PC-9 (cell line): ENCODE measurements at regions not wholly inside any gene's neighbourhood (a gene's known extent, or its start where the extent isn't known, plus 50 kb on each side); places are given as distances from the start of the nearest gene placed in this dataset.

Source experiments
- BruUV-seq: library from RNA; stranded (reverse); fragments of 400-500 nt; replicated peaks from 2 replicates; lab custom pipeline; 2021; lab: Mats Ljungman, UMichigan
- CTCF ChIA-PET: fragments of 300-600 bp; sonication (Branson Sonifier 250); formaldehyde crosslinking; loops from one replicate; lab custom pipeline; 2022; ENCODE audit warnings: antibody characterized with exemption; lab: Charles Lee
- POLR2A ChIA-PET: fragments of 300-600 bp; sonication (Branson Sonifier 250); formaldehyde crosslinking; loops from one replicate; lab custom pipeline; 2022; ENCODE audit warnings: antibody characterized with exemption; ENCODE audit not compliant: unreplicated experiment; lab: Charles Lee
- DNase-seq, 2 experiments: peaks; one replicate each; pipeline versions ENCODE4 v3.0.0 to v3.0.0-alpha.2; 2015 to 2022; ENCODE audit warnings: mixed read lengths in 1 of 2
- H2AFZ ChIP-seq: fragments of 200-600 bp; sonication (generic); 2 replicates; pipeline ENCODE4 v1.8.1; 2017; ENCODE audit warnings: antibody characterized with exemption
- H3F3A ChIP-seq: fragments of 200-600 bp; sonication (generic); 2 replicates; pipeline ENCODE4 v1.8.1; 2017; ENCODE audit warnings: antibody characterized with exemption, mild to moderate bottlenecking, low read depth; ENCODE audit not compliant: insufficient read depth
- H3K27ac ChIP-seq: fragments of 200-600 bp; sonication (generic); 2 replicates; pipeline ENCODE4 v1.6.1; 2016; ENCODE audit warnings: mixed run types
- H3K27me3 ChIP-seq: fragments of 200-600 bp; sonication (generic); 2 replicates; pipeline ENCODE4 v1.6.1; 2016; ENCODE audit warnings: low read depth, mixed run types; ENCODE audit not compliant: insufficient read depth
- H3K36me3 ChIP-seq: fragments of 200-600 bp; sonication (generic); 2 replicates; pipeline ENCODE4 v1.6.1; 2016; ENCODE audit warnings: low read depth, mixed run types
- H3K4me1 ChIP-seq: fragments of 200-600 bp; sonication (generic); replicated peaks from 2 replicates; pipeline ENCODE4 v1.6.1; 2016; ENCODE audit warnings: mixed run types; ENCODE audit not compliant: insufficient read depth
- H3K4me2 ChIP-seq: fragments of 200-600 bp; sonication (generic); 2 replicates; pipeline ENCODE4 v1.6.1; 2017; ENCODE audit warnings: mixed run types
- H3K4me3 ChIP-seq: fragments of 200-600 bp; sonication (generic); 2 replicates; pipeline ENCODE4 v1.6.1; 2016; ENCODE audit warnings: mixed run types
- H3K79me2 ChIP-seq: fragments of 200-600 bp; sonication (generic); 2 replicates; pipeline ENCODE4 v1.6.1; 2017; ENCODE audit warnings: low read depth, mixed run types
- H3K9me2 ChIP-seq: fragments of 200-600 bp; sonication (generic); 2 replicates; pipeline ENCODE4 v1.8.1; 2017; ENCODE audit warnings: mild to moderate bottlenecking; ENCODE audit not compliant: insufficient read depth
- H3K9me3 ChIP-seq: fragments of 200-600 bp; sonication (generic); 2 replicates; pipeline ENCODE4 v1.8.1; 2016; ENCODE audit warnings: low read depth; ENCODE audit not compliant: insufficient read depth
- H4K20me1 ChIP-seq: fragments of 200-600 bp; sonication (generic); 2 replicates; pipeline ENCODE4 v1.8.1; 2017; ENCODE audit not compliant: insufficient read depth
- CTCF ChIP-seq: fragments of 200-600 bp; sonication (generic); conservative IDR thresholded peaks from 2 replicates; pipeline ENCODE4 v1.6.1; 2017; ENCODE audit warnings: mixed run types, antibody characterized with exemption, mild to moderate bottlenecking, moderate library complexity
- EZH2 ChIP-seq: fragments of 200-600 bp; sonication (generic); IDR thresholded peaks from 2 replicates; pipeline ENCODE4 v1.8.0; 2017; ENCODE audit warnings: antibody characterized with exemption, low read depth
- intact Hi-C: fragments of 100-400 bp; cut with micrococcal nuclease; formaldehyde crosslinking; loops from one replicate; pipeline ENCODE4 v1.10.0; 2022; ENCODE audit not compliant: unreplicated experiment

GRCh38 chr9:26229324-26230054, 551.2 kb upstream of the TUSC1 start:
- no TSS peak for BruUV-seq
- Histone ChIP-seq H3K27ac (no peak overlapping the region), H3K4me3 (no peak overlapping the region), H3K27me3 (no peaks in the 10 kb centered on the region), H3K9me2 (no peaks in the 10 kb centered on the region), H3K4me2 (no peak overlapping the region), H2AFZ (no peak overlapping the region), H4K20me1 (no peaks in the 10 kb centered on the region), H3K36me3 (no peaks in the 10 kb centered on the region), H3K4me1 (no peaks in the 10 kb centered on the region), H3K9me3 (no peaks in the 10 kb centered on the region), H3K79me2 (no peaks in the 10 kb centered on the region), H3F3A (no peaks in the 10 kb centered on the region)
- TF ChIP-seq EZH2 (no peak), CTCF (no peak)
- DNase-seq, result no peak
- ChIA-PET POLR2A (no interaction called here), CTCF (no interaction called here)
- intact Hi-C loops, result no loop called here

- H3K4me1 ChIP-seq, result no peaks in the 10 kb centered on the region
- no peak overlapping the region for H3K4me3 ChIP-seq
- no peak overlapping the region for H3K4me2 ChIP-seq
- POLR2A ChIA-PET, result no interaction called here
- H3K9me2 ChIP-seq, result no peaks in the 10 kb centered on the region
- no peak for DNase-seq
- no peaks in the 10 kb centered on the region for H3K9me3 ChIP-seq
- intact Hi-C loops, result no loop called here
- no peaks in the 10 kb centered on the region for H4K20me1 ChIP-seq
- TF ChIP-seq CTCF, result no peak
- TF ChIP-seq EZH2, result no peak
- no peak overlapping the region for H2AFZ ChIP-seq
- CTCF ChIA-PET, result no interaction called here
- no peaks in the 10 kb centered on the region for H3K27me3 ChIP-seq
- no TSS peak for BruUV-seq
- no peak overlapping the region for H3K27ac ChIP-seq
- no peaks in the 10 kb centered on the region for H3K36me3 ChIP-seq
- H3F3A ChIP-seq, result no peaks in the 10 kb centered on the region
- no peaks in the 10 kb centered on the region for H3K79me2 ChIP-seq
These were observed 550.0 kb upstream of the TUSC1 start for GRCh38 chr9:26228273-26228672.

DNA sequence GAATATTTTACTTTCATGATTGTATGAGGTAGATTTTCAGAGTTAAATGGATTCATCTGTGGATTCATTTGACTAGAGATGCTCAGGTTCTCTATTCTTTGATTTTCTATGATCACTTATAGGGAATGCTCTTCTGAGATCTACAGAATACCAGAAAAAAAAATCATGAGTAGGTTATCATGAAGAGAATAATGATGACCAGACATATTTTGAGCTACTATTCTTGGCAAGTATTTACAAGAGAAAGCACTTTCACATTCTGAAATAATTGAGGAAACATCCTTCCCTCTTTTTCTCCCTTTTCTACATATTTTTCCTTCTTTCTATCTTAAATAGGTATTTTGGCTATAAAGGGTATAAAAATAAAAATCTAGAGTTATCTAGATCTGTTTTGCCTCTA, 543.0 kb upstream of the TUSC1 start:
- H3K36me3 ChIP-seq, result no peaks in the 10 kb centered on the region
- DNase-seq, result no peak
- no peaks in the 10 kb centered on the region for H4K20me1 ChIP-seq
- TF ChIP-seq EZH2 (no peak), CTCF (no peak)
- no peak overlapping the region for H3K27ac ChIP-seq
- no TSS peak for BruUV-seq
- H2AFZ ChIP-seq, result no peak overlapping the region
- ChIA-PET CTCF (no interaction called here), POLR2A (no interaction called here)
- no peaks in the 10 kb centered on the region for H3K9me2 ChIP-seq
- no peaks in the 10 kb centered on the region for H3K27me3 ChIP-seq
- no peak overlapping the region for H3K4me3 ChIP-seq
- no peaks in the 10 kb centered on the region for H3K79me2 ChIP-seq
- H3K4me2 ChIP-seq, result no peak overlapping the region
- intact Hi-C loops, result no loop called here
- no peaks in the 10 kb centered on the region for H3F3A ChIP-seq
- no peaks in the 10 kb centered on the region for H3K9me3 ChIP-seq
- no peaks in the 10 kb centered on the region for H3K4me1 ChIP-seq
